Stimulated activated CD4-positive, alpha-beta T cell treated with anti-CD3 and anti-CD28 coated beads, Interleukin-1b, Interleukin-23, amount 100 ng/mL, for 4 hours (primary cell): ENCODE measurements at regions not wholly inside any gene's neighbourhood (a gene's known extent, or its start where the extent isn't known, plus 50 kb on each side); places are given as distances from the start of the nearest gene placed in this dataset.
"Not testable (repeated sequence)": the region's sequence is repeated elsewhere in the genome, so short reads cannot be mapped to it uniquely, and the experiment has no call there.

Source experiments
- DNase-seq, 2 donors: peaks; one replicate each; pipeline ENCODE4 v3.0.0-alpha.2; 2020; ENCODE audit warnings: low read depth in 2 of 2

- no peak for DNase-seq
Observed at GRCh38 chr6:168369786-168370185, 50.2 kb upstream of the DACT2 start.

DNA sequence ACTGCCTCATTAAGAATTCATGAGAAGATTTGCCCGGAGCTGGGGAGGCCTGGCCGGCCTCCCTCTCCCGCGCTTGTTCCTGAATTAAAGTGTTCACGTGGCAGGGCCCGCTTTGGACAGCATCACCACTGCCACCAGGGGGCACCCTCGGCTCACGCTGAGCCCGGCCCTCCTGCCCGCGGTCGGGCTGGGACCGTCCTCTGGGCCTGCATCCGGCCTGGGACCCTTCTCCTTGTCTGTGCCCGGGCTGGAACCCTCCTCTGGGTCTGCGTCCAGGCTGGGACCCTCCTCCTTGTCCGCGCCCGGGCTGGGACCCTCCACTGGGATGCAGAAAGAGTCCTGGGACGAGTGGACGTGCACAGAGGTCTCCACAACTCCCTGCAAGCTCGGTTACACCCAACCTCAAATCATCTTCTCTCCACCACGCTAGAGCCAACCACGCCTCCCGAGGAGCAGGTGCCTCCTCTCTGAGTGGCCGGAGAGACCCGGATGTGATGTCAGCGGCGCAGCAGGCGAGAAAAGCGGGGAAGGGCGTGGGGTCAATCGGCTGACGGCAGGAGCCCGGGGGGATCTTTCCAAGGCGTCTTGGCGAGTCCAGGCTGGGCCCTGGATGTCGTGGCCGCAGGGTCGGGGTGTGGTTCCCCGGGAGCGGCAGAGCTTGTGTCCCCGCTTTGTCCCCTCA, 50.9 kb upstream of the DACT2 start:
- peak; percentile 58 to 65 for DNase-seq

DNA sequence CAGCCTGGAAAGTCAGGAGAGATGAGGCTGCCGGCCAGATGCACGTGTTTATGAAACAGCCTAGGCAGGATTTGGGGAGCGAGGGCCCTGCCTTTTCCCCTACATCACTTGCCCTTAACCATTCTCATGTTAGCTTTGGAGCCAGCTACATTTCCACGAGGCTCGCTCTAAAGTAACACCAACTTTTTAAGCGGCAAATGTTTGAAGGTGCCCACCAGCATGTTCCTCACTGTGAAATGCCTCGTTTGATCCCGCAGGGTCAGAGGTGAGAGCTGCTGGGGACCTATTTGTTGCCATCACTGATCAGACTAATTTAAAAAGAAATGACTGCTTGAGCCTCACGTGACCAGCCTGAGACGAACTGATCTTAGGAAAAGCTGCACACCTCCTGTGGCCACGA, 51.6 kb upstream of the DACT2 start:
- DNase-seq: no peak

DNA sequence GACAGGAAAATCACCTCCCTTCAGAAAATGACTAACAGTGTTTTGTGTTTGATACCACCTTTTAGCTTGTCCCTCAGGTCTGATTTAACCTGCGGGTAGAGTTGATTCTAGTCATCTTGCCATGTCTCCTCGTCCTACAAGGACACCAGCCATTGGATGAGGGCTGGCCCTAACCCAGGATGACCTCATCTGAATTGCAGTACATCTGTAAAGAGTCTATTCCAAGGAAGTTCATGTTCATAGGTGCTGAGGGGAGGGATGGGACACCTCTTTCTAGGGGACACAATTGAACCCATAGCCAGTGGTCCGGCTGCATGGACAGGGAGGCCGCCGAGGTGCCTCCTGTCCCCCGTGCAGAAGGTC, 52.0 kb upstream of the DACT2 start:
- no peak for DNase-seq

- no peak for DNase-seq
Observed at GRCh38 chr6:168371981-168372711, 52.6 kb upstream of the DACT2 start.

DNA sequence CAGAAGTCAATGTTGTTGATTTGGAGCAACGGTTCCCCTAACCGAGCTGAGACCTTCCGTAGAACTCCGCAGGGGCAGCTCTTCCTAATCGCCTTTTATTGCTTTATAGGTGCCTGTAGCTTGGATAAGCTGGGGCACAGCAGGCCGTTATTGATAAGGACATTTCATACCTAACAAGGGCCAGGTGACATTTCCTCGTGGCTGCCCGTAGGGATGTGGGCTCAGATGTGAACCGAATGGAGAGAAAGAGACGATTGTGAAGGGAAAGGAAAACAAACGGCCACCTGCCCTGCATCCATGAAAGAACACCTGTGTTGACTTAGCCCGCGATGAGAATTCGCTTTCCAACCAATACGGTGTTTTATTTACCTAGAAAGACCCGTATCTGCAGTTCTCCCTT, 53.3 kb upstream of the DACT2 start:
- no peak for DNase-seq

- DNase-seq: no peak
Observed at GRCh38 chr6:168373389-168373788, 53.8 kb upstream of the DACT2 start.

GRCh38 chr6:168374051-168374502, 54.5 kb upstream of the DACT2 start:
- no peak for DNase-seq

DNA sequence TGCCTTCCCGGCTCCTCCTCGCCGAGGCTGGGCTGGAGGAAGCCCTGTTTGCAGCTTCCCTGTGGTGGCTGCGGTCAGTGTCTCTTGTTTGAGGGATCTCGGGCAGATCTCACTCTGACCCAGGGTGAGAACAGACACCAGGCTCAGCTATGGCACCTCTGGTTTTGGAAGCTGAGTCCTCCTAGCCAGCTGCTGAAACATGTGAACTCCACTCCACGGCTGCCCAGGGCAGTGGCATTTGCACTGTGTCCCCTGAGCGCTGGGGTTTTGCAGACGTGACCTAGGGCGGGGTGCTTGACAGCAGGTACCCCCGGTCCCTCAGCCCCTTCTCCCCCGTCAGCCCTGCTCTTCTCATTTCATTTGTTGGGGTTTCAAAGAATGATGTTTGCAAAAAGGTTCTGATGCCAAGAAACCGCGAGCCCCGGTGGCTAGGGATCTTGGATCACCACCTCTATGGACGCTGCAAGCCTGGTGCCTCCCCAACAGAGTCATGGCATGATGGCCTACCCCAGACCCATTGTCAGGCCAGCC, 55.0 kb upstream of the DACT2 start:
- no peak for DNase-seq

DNA sequence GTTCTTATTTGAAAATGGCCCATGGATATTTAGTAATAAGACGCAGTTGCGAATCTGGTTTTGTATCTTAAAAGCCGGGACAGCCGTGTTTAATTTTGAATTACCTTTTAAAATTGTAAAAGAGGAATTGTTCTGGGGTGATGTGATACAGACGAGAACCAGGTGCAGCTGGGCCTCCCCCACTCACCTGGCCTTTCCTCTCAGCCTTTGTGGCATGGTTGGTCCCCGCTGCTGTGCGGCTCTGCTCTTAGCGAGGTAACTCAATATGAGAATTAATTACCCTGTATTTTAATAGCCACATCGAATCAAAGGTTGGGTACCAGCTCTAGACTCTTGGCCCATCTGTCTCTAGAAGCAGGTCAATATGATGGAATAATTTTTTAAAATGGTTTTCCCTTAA, 56.5 kb upstream of the DACT2 start:
- DNase-seq: no peak

DNA sequence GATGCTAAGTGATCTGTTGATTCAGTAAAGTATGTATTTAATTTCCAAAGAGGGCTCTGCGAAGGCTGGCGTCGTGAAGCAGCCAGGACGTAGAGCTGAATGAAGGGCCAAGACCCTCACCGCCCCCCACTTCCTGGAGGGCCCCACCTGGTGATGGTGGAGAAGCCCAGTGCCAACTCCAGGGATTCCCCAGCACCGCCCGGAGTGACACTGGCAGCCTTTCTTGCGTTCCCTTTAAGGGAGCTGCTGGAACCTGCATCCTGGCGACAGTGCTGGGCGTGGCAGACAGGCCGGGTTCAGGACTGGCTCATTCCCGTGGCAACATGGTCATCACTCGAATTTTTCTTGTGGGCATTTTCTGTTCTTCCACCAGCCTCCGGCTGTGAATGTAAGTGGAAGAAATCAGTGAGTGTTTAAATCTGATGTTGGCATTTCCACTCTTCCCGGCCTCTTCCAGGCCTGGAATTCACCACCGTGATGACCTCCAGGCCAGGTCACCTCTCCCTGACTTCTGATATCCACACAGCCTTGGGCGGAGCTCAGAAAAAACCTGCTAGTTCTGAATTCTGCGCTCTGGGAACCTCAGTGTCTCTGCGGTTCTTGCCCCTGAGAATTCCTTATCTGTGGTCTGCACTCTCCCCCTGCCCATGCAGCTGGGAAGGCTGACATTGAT, 57.4 kb upstream of the DACT2 start:
- DNase-seq: no peak

DNA sequence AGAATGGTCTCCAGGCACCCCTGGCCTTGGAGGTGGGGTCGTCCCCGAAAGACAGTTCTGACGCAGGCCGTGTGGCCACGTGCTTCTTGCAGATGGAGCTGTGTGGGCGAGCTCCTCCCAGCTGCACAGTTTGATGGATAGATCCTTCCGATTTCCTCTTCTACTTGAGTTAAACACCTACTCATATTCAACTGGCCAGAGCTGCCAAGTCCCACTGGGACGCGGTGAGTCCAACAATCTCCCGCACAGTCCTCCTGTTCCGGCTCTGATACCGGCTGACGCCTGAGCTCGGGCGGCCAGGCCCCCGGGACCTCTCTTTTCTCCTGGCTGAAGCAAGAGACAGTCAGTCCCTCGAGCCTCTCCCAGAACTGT, 57.9 kb upstream of the DACT2 start:
- no peak for DNase-seq

GRCh38 chr6:168377856-168378832, 58.6 kb upstream of the DACT2 start:
- DNase-seq: no peak

GRCh38 chr6:168379579-168379978, 60.0 kb upstream of the DACT2 start:
- DNase-seq: not testable (repeated sequence)

DNA sequence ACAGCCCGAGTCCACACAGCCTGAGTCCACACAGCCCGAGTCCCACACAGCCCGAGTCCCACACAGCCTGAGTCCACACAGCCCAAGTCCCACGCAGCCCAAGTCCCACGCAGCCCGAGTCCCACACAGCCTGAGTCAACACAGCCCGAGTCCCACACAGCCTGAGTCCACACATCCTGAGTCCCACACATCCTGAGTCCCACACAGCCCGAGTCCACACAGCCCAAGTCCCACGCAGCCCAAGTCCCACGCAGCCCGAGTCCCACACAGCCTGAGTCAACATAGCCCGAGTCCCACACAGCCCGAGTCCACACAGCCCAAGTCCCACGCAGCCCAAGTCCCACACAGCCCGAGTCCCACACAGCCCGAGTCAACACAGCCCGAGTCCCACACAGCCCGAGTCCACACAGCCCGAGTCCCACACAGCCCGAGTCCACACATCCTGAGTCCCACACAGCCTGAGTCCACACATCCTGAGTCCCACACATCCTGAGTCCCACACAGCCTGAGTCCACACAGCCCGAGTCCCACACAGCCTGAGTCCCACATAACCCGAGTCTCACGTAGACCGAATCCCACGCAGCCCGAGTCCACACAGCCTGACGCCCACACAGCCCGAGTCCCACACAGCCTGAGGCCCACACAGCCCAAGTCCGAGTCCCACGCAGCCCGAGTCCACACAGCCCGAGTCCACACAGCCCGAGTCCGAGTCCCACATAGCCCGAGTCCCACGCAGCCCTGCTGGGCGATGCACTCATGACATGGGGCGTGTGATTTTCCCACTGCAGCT, 60.6 kb upstream of the SMOC2 start:
- DNase-seq: not testable (repeated sequence)

- no peak for DNase-seq
Observed at GRCh38 chr6:168380956-168381605, 59.9 kb upstream of the SMOC2 start.

DNA sequence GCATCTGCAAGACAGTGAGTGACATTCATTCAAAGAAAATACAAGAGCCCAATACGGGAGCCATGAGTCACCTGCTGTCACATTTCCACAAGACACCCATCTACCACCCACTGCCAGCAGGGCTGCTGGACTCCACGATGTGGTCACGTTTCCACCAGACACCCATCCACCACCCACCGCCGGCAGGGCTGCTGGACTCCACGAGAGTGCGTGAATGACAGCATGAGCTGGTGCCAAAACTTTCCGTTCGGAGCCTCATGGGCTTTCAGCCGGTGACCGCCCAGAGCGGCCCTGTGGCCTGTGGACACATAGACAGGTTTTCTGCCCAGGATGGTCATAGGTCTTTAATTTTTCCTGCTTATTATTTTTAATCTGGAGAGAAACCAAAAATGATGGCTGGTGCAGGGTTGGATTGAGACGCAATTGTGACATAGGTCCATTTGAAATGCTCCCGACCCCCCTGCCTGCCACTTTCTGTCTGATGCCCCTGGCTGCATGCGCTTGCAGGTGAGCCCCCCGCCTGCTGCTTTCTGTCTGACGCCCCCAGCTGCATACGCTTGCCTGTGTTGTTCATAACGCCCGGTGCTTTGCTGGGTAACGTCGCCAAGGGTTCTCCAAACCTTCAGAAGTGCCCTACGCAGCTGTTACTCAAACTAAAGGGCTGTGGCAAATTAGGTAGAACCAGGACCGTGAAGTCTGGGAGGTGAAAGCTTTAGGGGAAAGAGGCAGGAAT, 59.1 kb upstream of the SMOC2 start:
- DNase-seq: no peak

- no peak for DNase-seq
Observed at GRCh38 chr6:168383062-168383854, 57.7 kb upstream of the SMOC2 start.
